K562 (cell line): ENCODE measurements at regions not wholly inside any gene's neighbourhood (a gene's known extent, or its start where the extent isn't known, plus 50 kb on each side); places are given as distances from the start of the nearest gene placed in this dataset.

Source experiments
- ATF3 ChIP-seq, 2 experiments: fragments of 450-650 bp in 1 of 2; sonication (generic) in 1 of 2; formaldehyde crosslinking in 1 of 2; IDR thresholded peaks in 1 of 2; conservative IDR thresholded peaks in 1 of 2; 2 replicates each; pipeline versions ENCODE4 v1.6.1 to v1.8.1; 2016 to 2023; ENCODE audit warnings: mild to moderate bottlenecking in 2 of 2, moderate library complexity in 2 of 2, inconsistent platforms in 1 of 2, missing genetic modification reagents in 1 of 2
- CTCF ChIP-seq, 3 experiments: IDR thresholded peaks in 2 of 3; conservative IDR thresholded peaks in 1 of 3; 2 replicates each; pipeline ENCODE4 v1.5.1; 2011 to 2012; ENCODE audit warnings: low read length in 3 of 3, mild to moderate bottlenecking in 3 of 3, control low read depth in 2 of 3, improper control_type of control experiment in 1 of 3, inconsistent platforms in 1 of 3, low read depth in 1 of 3, mixed read lengths in 1 of 3, moderate library complexity in 1 of 3; ENCODE audit not compliant: insufficient read depth in 2 of 3
- NFYB ChIP-seq: IDR thresholded peaks from 2 replicates; pipeline ENCODE4 v1.6.1; 2011; ENCODE audit warnings: mild to moderate bottlenecking, moderate library complexity; ENCODE audit not compliant: insufficient read length; ENCODE audit errors: extremely low read depth
- POLR2AphosphoS5 ChIP-seq: IDR thresholded peaks from 2 replicates; pipeline ENCODE4 v1.6.1; 2011; ENCODE audit warnings: mild to moderate bottlenecking, low read depth, low read length, moderate library complexity; ENCODE audit not compliant: control insufficient read depth, insufficient read depth
- REST ChIP-seq, 2 experiments: fragments of 450-650 bp; formaldehyde crosslinking in 1 of 2; IDR thresholded peaks; 2 replicates each; pipeline versions ENCODE4 v1.4.0 to v1.6.1; 2014 to 2020; ENCODE audit warnings: mild to moderate bottlenecking in 2 of 2, borderline replicate concordance in 1 of 2, low read depth in 1 of 2
- TAF1 ChIP-seq: IDR thresholded peaks from 2 replicates; pipeline ENCODE4 v1.6.1; 2011; ENCODE audit warnings: mild to moderate bottlenecking, low read length, moderate library complexity; ENCODE audit not compliant: insufficient read depth, control insufficient read depth, severe bottlenecking; ENCODE audit errors: extremely low read depth
- TCF7L2 ChIP-seq: fragments of 150-350 bp; IDR thresholded peaks from 2 replicates; pipeline ENCODE4 v1.6.1; 2016; ENCODE audit warnings: low read depth, mild to moderate bottlenecking, low read length, moderate library complexity

- TF ChIP-seq NFYB (no peak), TCF7L2 (no peak), POLR2AphosphoS5 (no peak), CTCF (IDR thresholded peaks at IDR 0.05 in 2 of 3, conservative IDR thresholded peaks at IDR 0.05 in 1 of 3; ENCODE audit: insufficient read depth in 2 of 3, low read depth in 1 of 3, low read length in 3 of 3) (no peak), REST (IDR thresholded peaks at IDR 0.05; ENCODE audit: borderline replicate concordance) (no peak), REST (CRISPR knock-in tag; IDR thresholded peaks at IDR 0.05; ENCODE audit: low read depth) (no peak), TAF1 (no peak), ATF3 (IDR thresholded peaks at IDR 0.05) (no peak), ATF3 (CRISPR knock-in tag; conservative IDR thresholded peaks at IDR 0.05) (no peak)
Observed at GRCh38 chr6:15008269-15008668, 237.6 kb upstream of the JARID2 start.
